GM23338 (cell line): ENCODE measurements at regions not wholly inside any gene's neighbourhood (a gene's known extent, or its start where the extent isn't known, plus 50 kb on each side); places are given as distances from the start of the nearest gene placed in this dataset.

ENCODE experiments used
- ATAC-seq: fragments of 200-7000 bp; cut with Tn5 transposase; 3 replicates; pipeline ENCODE4 v1.9.1; 2020
- DNase-seq: peaks from one replicate; pipeline ENCODE4 v3.0.0-alpha.2; 2015; ENCODE audit warnings: low spot score
- H2AFZ ChIP-seq: fragments of 200-600 bp; sonication (generic); 2 replicates; pipeline ENCODE4 v1.8.0; 2016; ENCODE audit warnings: antibody characterized with exemption, mild to moderate bottlenecking, moderate library complexity
- H3F3A ChIP-seq: fragments of 200-600 bp; sonication (generic); replicated peaks from 2 replicates; pipeline ENCODE4 v1.8.0; 2017; ENCODE audit warnings: antibody characterized with exemption, mixed run types, low read depth
- H3K27ac ChIP-seq: fragments of 200-600 bp; sonication (generic); 2 replicates; pipeline ENCODE4 v1.6.1; 2016; ENCODE audit warnings: low read depth
- H3K27me3 ChIP-seq: fragments of 200-600 bp; sonication (generic); 2 replicates; pipeline ENCODE4 v1.8.0; 2016; ENCODE audit warnings: mild to moderate bottlenecking, mixed run types, moderate library complexity; ENCODE audit not compliant: insufficient read depth
- H3K36me3 ChIP-seq: fragments of 200-600 bp; sonication (generic); 2 replicates; pipeline ENCODE4 v1.8.0; 2016; ENCODE audit warnings: mild to moderate bottlenecking; ENCODE audit not compliant: insufficient read depth
- H3K4me1 ChIP-seq: fragments of 200-600 bp; sonication (generic); 2 replicates; pipeline ENCODE4 v1.8.0; 2016; ENCODE audit warnings: mild to moderate bottlenecking, moderate library complexity; ENCODE audit not compliant: insufficient read depth
- H3K4me2 ChIP-seq: fragments of 200-600 bp; sonication (generic); 2 replicates; pipeline ENCODE4 v1.7.1; 2017; ENCODE audit warnings: mixed run types
- H3K4me3 ChIP-seq: fragments of 200-600 bp; sonication (generic); 2 replicates; pipeline ENCODE4 v1.6.1; 2016; ENCODE audit warnings: mixed run types
- H3K79me2 ChIP-seq: fragments of 200-600 bp; sonication (generic); replicated peaks from 2 replicates; pipeline ENCODE4 v1.8.0; 2017; ENCODE audit warnings: mild to moderate bottlenecking; ENCODE audit not compliant: insufficient read depth
- H3K9me2 ChIP-seq: fragments of 200-600 bp; sonication (generic); 2 replicates; pipeline ENCODE4 v1.8.0; 2017; ENCODE audit not compliant: insufficient read depth
- H4K20me1 ChIP-seq: fragments of 200-600 bp; sonication (generic); replicated peaks from 2 replicates; pipeline ENCODE4 v1.8.0; 2017; ENCODE audit warnings: mild to moderate bottlenecking; ENCODE audit not compliant: insufficient read depth
- H3K27ac Mint-ChIP-seq: 2 replicates; pipeline ENCODE4 v1.8.0; 2020; ENCODE audit warnings: inconsistent platforms, mild to moderate bottlenecking, moderate library complexity, mixed read lengths
- H3K27me3 Mint-ChIP-seq: 3 replicates; pipeline ENCODE4 v1.8.0; 2022; ENCODE audit warnings: low read depth, mild to moderate bottlenecking, moderate library complexity, mixed read lengths, inconsistent platforms; ENCODE audit not compliant: insufficient read depth, poor library complexity
- H3K36me3 Mint-ChIP-seq: 3 replicates; pipeline ENCODE4 v1.8.0; 2021; ENCODE audit warnings: low read depth, mild to moderate bottlenecking, inconsistent platforms, moderate library complexity, mixed read lengths
- H3K4me1 Mint-ChIP-seq: 3 replicates; pipeline ENCODE4 v1.8.0; 2020; ENCODE audit warnings: mild to moderate bottlenecking, inconsistent platforms, mixed read lengths
- H3K4me3 Mint-ChIP-seq: 3 replicates; pipeline ENCODE4 v1.8.0; 2021; ENCODE audit warnings: moderate library complexity, mild to moderate bottlenecking, inconsistent platforms, mixed read lengths
- H3K9me3 Mint-ChIP-seq: 3 replicates; pipeline ENCODE4 v1.8.0; 2020; ENCODE audit warnings: moderate library complexity, mild to moderate bottlenecking, inconsistent platforms, mixed read lengths
- CREB1 ChIP-seq: fragments of 250-450 bp; sonication (Bioruptor Pico); IDR thresholded peaks from 2 replicates; pipeline ENCODE4 v1.5.0; 2020; ENCODE audit warnings: low read depth, mild to moderate bottlenecking, moderate library complexity
- EZH2phosphoT487 ChIP-seq: fragments of 200-600 bp; sonication (generic); IDR thresholded peaks from one replicate; pipeline ENCODE4 v1.8.1; 2018; ENCODE audit warnings: antibody characterized with exemption; ENCODE audit not compliant: unreplicated experiment
- JUNB ChIP-seq: IDR thresholded peaks from one replicate; pipeline ENCODE4 v1.6.1; 2016; ENCODE audit warnings: antibody characterized with exemption; ENCODE audit not compliant: unreplicated experiment
- NANOG ChIP-seq: IDR thresholded peaks from 2 replicates; pipeline ENCODE4 v1.6.1; 2016; ENCODE audit warnings: antibody characterized with exemption, borderline replicate concordance
- TF ChIP-seq, protein P1 (sequence below): fragments of 250-450 bp; sonication (Bioruptor Pico); IDR thresholded peaks from 2 replicates; pipeline ENCODE4 v1.5.0; 2020; ENCODE audit warnings: mild to moderate bottlenecking, moderate library complexity
- TF ChIP-seq, protein P2 (sequence below), 2 experiments: fragments of 200-600 bp in 1 of 2; sonication (generic) in 1 of 2; conservative IDR thresholded peaks; 2 replicates each; pipeline versions ENCODE4 v1.5.1 to v1.6.1; 2016 to 2017; ENCODE audit warnings: antibody characterized with exemption in 2 of 2, low read depth in 2 of 2, mild to moderate bottlenecking in 2 of 2, moderate library complexity in 1 of 2
- TF ChIP-seq, protein P3 (sequence below): IDR thresholded peaks from 2 replicates; pipeline ENCODE4 v1.6.1; 2016; ENCODE audit warnings: antibody characterized with exemption

DNA sequence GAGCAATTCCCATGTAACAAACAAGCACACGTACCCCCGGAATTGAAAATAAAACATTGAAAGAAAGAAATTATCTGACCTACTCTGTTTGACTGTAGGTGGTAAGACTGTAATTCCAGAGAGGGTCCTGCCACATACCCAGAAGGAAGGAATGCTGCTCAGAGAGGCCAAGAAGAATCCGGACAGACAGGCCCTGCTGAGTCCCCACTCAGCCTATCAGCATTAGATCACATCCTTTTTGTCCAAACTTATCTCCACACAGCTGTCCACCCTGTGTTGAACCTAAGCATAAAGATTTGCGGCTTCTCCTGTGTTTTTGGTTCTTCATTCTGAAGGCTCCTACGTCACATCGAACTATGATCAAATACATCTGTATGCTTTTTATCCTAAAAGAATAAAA is 591.9 kb downstream of the QKI start:
- Histone ChIP-seq H3K27me3 (no peaks in the 10 kb centered on the region), H3K79me2 (no peaks in the 10 kb centered on the region), H3K4me1 (no peaks in the 10 kb centered on the region), H3K27ac (no peak overlapping the region), H3F3A (no peaks in the 10 kb centered on the region), H3K4me3 (no peak overlapping the region), H3K36me3 (no peaks in the 10 kb centered on the region), H3K9me2 (no peaks in the 10 kb centered on the region), H2AFZ (no peak overlapping the region), H3K4me2 (no peak overlapping the region), H4K20me1 (no peaks in the 10 kb centered on the region)
- no peaks in the 10 kb centered on the region; the same call in 2 of the 3 replicates for H3K9me3 Mint-ChIP-seq
- no peak overlapping the region for H3K4me3 Mint-ChIP-seq
- H3K27ac Mint-ChIP-seq = no peak overlapping the region
- no peaks in the 10 kb centered on the region for H3K4me1 Mint-ChIP-seq
- no peak for TF ChIP-seq JUNB
- H3K36me3 Mint-ChIP-seq = no peaks in the 10 kb centered on the region
- ATAC-seq (no peak), DNase-seq (no peak)
- no peaks in the 10 kb centered on the region for H3K27me3 Mint-ChIP-seq

DNA sequence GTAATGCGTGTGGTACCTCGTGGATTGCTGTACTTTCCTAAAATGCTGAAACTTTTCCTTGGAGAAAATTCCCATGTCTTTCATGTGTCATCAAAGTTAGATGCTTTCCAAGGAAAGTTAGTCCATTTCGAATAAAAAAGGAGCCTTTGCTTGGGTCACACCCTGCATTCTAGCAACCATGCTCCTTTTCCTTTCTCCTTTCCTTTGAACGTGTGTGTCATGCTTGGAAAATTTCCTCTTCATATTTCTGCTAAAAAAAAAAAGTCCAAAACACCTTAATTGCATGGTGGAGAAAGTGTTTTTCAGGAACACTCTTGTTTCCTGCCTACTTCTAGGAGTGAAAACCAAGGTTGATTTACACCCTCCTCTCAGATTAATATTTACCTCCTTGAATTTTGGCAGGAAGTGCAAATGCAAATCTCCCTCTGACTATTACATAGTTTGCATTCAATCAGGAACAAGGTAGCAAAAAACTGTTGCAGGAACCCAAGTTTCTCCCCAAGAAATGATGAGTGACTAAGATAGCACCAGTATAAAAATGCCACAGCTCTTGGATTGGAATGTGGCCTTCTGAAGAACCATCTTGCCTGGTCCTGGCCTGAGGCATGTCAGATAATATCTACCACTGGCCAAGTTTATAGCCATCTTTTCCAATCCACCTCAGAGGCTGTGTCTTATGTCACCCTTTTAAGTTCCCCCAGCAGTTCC is 590.6 kb downstream of the QKI start:
- H3K4me1 ChIP-seq = no peaks in the 10 kb centered on the region
- no peaks in the 10 kb centered on the region for H3K27me3 ChIP-seq
- H3K4me3 ChIP-seq = no peak overlapping the region
- H3K27me3 Mint-ChIP-seq = no peaks in the 10 kb centered on the region
- H4K20me1 ChIP-seq = no peaks in the 10 kb centered on the region
- H3K27ac Mint-ChIP-seq = no peak overlapping the region
- no peaks in the 10 kb centered on the region for H3F3A ChIP-seq
- no peaks in the 10 kb centered on the region for H3K36me3 Mint-ChIP-seq
- no peaks in the 10 kb centered on the region for H3K4me1 Mint-ChIP-seq
- no peaks in the 10 kb centered on the region for H3K36me3 ChIP-seq
- no peaks in the 10 kb centered on the region; the same call in 2 of the 3 replicates for H3K9me3 Mint-ChIP-seq
- H3K9me2 ChIP-seq = no peaks in the 10 kb centered on the region
- no peaks in the 10 kb centered on the region for H3K79me2 ChIP-seq
- H3K4me3 Mint-ChIP-seq = no peak overlapping the region
- H3K4me2 ChIP-seq = no peak overlapping the region
- H3K27ac ChIP-seq = no peak overlapping the region
- no peak overlapping the region for H2AFZ ChIP-seq
- TF ChIP-seq, protein P1, sequence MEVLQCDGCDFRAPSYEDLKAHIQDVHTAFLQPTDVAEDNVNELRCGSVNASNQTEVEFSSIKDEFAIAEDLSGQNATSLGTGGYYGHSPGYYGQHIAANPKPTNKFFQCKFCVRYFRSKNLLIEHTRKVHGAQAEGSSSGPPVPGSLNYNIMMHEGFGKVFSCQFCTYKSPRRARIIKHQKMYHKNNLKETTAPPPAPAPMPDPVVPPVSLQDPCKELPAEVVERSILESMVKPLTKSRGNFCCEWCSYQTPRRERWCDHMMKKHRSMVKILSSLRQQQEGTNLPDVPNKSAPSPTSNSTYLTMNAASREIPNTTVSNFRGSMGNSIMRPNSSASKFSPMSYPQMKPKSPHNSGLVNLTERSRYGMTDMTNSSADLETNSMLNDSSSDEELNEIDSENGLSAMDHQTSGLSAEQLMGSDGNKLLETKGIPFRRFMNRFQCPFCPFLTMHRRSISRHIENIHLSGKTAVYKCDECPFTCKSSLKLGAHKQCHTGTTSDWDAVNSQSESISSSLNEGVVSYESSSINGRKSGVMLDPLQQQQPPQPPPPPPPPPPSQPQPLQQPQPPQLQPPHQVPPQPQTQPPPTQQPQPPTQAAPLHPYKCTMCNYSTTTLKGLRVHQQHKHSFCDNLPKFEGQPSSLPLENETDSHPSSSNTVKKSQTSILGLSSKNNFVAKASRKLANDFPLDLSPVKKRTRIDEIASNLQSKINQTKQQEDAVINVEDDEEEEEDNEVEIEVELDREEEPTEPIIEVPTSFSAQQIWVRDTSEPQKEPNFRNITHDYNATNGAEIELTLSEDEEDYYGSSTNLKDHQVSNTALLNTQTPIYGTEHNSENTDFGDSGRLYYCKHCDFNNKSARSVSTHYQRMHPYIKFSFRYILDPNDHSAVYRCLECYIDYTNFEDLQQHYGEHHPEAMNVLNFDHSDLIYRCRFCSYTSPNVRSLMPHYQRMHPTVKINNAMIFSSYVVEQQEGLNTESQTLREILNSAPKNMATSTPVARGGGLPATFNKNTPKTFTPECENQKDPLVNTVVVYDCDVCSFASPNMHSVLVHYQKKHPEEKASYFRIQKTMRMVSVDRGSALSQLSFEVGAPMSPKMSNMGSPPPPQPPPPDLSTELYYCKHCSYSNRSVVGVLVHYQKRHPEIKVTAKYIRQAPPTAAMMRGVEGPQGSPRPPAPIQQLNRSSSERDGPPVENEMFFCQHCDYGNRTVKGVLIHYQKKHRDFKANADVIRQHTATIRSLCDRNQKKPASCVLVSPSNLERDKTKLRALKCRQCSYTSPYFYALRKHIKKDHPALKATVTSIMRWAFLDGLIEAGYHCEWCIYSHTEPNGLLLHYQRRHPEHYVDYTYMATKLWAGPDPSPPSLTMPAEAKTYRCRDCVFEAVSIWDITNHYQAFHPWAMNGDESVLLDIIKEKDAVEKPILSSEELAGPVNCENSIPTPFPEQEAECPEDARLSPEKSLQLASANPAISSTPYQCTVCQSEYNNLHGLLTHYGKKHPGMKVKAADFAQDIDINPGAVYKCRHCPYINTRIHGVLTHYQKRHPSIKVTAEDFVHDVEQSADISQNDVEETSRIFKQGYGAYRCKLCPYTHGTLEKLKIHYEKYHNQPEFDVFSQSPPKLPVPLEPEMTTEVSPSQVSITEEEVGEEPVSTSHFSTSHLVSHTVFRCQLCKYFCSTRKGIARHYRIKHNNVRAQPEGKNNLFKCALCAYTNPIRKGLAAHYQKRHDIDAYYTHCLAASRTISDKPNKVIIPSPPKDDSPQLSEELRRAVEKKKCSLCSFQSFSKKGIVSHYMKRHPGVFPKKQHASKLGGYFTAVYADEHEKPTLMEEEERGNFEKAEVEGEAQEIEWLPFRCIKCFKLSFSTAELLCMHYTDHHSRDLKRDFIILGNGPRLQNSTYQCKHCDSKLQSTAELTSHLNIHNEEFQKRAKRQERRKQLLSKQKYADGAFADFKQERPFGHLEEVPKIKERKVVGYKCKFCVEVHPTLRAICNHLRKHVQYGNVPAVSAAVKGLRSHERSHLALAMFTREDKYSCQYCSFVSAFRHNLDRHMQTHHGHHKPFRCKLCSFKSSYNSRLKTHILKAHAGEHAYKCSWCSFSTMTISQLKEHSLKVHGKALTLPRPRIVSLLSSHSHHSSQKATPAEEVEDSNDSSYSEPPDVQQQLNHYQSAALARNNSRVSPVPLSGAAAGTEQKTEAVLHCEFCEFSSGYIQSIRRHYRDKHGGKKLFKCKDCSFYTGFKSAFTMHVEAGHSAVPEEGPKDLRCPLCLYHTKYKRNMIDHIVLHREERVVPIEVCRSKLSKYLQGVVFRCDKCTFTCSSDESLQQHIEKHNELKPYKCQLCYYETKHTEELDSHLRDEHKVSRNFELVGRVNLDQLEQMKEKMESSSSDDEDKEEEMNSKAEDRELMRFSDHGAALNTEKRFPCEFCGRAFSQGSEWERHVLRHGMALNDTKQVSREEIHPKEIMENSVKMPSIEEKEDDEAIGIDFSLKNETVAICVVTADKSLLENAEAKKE (CRISPR knock-in tag) = no peak
- no peak for TF ChIP-seq CREB1
- TF ChIP-seq NANOG = no peak
- TF ChIP-seq, protein P2, sequence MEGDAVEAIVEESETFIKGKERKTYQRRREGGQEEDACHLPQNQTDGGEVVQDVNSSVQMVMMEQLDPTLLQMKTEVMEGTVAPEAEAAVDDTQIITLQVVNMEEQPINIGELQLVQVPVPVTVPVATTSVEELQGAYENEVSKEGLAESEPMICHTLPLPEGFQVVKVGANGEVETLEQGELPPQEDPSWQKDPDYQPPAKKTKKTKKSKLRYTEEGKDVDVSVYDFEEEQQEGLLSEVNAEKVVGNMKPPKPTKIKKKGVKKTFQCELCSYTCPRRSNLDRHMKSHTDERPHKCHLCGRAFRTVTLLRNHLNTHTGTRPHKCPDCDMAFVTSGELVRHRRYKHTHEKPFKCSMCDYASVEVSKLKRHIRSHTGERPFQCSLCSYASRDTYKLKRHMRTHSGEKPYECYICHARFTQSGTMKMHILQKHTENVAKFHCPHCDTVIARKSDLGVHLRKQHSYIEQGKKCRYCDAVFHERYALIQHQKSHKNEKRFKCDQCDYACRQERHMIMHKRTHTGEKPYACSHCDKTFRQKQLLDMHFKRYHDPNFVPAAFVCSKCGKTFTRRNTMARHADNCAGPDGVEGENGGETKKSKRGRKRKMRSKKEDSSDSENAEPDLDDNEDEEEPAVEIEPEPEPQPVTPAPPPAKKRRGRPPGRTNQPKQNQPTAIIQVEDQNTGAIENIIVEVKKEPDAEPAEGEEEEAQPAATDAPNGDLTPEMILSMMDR (conservative IDR thresholded peaks at IDR 0.05; ENCODE audit: low read depth in 2 of 2) = no peak
- TF ChIP-seq JUNB = no peak
- TF ChIP-seq EZH2phosphoT487 = no peak
- TF ChIP-seq, protein P3, sequence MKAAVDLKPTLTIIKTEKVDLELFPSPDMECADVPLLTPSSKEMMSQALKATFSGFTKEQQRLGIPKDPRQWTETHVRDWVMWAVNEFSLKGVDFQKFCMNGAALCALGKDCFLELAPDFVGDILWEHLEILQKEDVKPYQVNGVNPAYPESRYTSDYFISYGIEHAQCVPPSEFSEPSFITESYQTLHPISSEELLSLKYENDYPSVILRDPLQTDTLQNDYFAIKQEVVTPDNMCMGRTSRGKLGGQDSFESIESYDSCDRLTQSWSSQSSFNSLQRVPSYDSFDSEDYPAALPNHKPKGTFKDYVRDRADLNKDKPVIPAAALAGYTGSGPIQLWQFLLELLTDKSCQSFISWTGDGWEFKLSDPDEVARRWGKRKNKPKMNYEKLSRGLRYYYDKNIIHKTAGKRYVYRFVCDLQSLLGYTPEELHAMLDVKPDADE = no peak
- no peak for ATAC-seq
- no peak for DNase-seq
